HG02642 (cell line): ENCODE measurements at regions not wholly inside any gene's neighbourhood (a gene's known extent, or its start where the extent isn't known, plus 50 kb on each side); places are given as distances from the start of the nearest gene placed in this dataset.
A peak's percentile ranks its signal among the peaks of the same experiment; 100 is the strongest.

Experiments used
- ATAC-seq: cut with Tn5 transposase; IDR thresholded peaks from one replicate; pipeline ENCODE4 v1.9.1; 2021; ENCODE audit warnings: mild to moderate bottlenecking; ENCODE audit not compliant: unreplicated experiment, poor library complexity

- ATAC-seq, result no peak
These were observed 341.0 kb upstream of the GATB start for GRCh38 chr4:152101556-152102435.

GRCh38 chr4:152100379-152101201 lies 339.8 kb upstream of the GATB start:
- no peak for ATAC-seq

DNA sequence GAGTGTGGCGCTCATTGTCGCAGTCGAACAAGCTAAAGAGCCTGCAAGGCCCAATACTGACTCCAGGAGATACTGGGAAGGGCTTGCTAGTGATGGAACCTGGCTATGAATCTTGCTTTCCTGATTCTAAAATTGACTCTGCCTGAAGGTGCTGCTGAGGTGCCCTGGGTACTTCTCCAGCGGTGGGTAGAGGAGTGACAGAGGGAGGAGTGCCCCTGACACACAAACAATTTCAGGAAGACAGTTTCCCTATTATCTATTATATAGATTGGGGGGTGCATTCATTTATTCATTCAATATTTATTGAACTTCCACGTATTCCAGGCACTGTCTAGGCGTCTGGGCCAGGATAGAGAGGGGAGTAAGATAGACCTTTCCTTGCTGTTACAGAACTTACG lies 339.2 kb upstream of the GATB start:
- no peak for ATAC-seq

DNA sequence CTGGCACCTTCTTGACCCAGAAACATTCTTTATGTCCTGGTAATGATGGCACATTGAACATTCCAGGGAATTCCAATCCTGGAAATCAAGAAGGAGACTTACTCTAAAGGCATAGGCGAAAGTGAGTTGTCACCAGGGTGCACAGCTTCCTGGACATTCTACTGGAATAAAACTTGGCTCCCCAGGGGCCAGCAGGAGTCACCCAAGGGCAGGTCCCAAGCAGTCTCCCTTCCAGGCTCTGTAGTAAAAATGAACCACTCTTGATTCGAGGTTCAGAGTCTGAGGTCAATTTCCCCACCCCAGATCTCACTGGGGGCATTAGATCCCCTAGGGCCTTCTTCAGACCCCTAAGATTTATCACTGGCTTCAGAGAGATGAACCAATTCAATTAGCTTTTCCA lies 338.7 kb upstream of the GATB start:
- no peak for ATAC-seq

DNA sequence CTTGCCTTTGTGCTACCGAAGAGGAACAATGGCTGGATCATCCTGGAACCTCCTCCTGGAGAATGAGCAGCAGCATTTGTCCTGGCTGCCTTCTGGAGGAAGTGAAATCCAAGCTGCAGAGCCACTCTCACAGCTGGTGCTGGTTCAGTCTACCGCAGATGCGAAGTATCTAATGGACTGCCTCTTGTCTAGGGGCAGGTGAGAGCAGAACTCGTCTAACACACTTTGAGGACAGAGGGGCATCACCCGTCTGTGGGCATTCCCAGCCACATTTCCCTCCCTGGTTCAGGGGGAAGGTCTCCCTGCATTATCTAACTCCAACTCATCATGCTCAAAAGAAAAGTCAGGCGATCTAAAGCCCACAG lies 338.2 kb upstream of the GATB start:
- no peak for ATAC-seq

- ATAC-seq, result no peak
These were observed 337.7 kb upstream of the GATB start for GRCh38 chr4:152098365-152099060.

GRCh38 chr4:152097371-152097770 lies 336.6 kb upstream of the GATB start:
- no peak for ATAC-seq

- ATAC-seq, result no peak
These were observed 334.9 kb upstream of the GATB start for GRCh38 chr4:152095701-152096070.

GRCh38 chr4:152094970-152095700 lies 334.3 kb upstream of the GATB start:
- ATAC-seq, result no peak

DNA sequence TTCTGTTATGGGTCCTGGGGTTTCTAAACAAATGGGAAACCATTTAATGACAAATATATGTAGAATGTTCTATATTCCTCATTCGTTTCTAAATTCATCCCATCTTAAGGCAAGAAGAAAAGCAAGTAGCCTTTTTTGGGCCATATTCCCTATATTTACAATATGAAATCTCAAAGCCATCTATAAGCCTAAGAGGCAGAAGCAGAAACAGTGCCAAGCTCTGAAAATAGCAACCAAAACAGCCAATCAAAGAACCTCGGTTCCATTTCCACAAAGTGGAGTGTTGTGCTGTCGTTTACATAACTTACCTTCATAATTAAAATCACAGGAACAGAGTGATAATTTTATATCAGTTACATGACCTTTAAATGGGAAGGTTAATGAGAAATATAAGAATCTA lies 330.6 kb upstream of the GATB start:
- no peak for ATAC-seq

- no peak for ATAC-seq
These were observed 329.7 kb upstream of the GATB start for GRCh38 chr4:152090543-152090942.

DNA sequence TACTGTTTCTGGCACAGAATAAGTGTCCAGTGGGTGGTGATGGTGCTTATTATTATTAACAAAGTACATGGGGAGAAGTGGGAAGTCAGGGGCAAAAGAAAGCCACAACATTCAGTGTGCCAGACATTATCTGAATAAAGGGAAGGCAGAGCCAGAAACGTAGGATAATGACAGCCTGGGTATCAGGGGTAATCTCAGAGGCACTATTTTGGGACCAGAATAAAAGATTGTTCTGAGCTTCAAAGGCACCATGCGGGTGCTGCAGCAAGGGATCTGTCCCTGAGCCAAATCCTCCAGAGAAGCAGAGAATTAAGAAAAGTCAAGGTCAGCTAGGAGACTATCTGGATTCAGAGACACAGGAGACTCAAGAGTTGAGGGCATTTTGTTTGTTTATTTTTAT lies 328.8 kb upstream of the GATB start:
- no peak for ATAC-seq

- ATAC-seq, result no peak
These were observed 326.5 kb upstream of the GATB start for GRCh38 chr4:152087335-152087734.

DNA sequence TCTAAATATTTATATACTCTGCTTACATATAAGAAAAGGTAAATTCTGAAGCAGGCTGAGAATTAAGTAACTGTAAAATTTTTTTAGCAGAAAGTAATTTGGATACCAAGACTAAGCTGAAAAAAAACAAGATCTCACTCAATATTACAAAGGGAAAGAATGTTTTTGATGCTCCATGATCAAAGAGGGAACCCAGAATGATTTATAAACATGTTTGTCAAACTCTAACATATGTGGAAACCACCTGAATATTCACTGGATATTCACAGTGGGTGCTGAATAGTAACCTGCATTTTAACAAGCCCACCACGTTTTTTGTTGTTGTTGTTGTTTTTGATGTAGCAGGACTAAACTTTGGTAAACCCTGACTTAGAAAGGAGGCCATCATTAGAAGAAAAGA lies 324.9 kb upstream of the GATB start:
- no peak for ATAC-seq

DNA sequence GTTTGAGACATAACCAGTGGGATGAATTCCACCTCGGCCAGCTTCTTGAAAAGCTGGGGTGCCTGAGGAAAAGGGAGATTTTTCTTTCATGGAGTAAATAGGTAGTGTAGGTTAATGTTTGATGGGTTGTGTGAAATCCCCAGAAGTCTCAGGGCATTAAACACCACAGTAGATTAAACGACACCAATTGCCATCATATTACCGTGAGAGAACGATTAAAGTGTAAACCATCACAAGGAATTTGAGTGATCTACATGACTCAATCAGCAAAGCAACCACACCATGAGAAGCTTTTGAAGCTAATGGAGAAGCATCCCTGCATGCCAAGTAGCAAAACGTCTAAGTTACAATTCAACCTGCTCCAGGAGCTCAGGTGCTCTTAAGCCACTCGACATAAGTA lies 322.5 kb upstream of the GATB start:
- ATAC-seq, result no peak

DNA sequence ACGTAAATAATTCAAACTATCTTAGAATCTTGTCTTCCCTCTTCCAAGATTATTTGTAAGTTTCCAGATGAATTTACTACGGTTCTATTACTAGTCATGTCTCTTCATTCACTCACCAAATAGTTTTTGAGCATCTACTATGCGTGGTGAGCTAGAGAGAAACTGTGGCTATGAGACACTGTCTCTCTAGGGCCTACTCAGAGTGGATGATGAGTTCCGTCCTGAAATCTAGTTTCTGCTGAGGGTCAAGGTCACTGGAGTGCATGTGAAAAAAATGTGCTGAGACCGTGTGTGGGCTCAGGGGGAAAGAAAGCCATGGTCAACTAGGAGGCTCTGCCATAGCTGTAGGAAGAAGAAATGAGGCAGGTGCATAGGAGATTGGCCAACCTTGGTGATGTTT lies 320.2 kb upstream of the GATB start:
- no peak for ATAC-seq

DNA sequence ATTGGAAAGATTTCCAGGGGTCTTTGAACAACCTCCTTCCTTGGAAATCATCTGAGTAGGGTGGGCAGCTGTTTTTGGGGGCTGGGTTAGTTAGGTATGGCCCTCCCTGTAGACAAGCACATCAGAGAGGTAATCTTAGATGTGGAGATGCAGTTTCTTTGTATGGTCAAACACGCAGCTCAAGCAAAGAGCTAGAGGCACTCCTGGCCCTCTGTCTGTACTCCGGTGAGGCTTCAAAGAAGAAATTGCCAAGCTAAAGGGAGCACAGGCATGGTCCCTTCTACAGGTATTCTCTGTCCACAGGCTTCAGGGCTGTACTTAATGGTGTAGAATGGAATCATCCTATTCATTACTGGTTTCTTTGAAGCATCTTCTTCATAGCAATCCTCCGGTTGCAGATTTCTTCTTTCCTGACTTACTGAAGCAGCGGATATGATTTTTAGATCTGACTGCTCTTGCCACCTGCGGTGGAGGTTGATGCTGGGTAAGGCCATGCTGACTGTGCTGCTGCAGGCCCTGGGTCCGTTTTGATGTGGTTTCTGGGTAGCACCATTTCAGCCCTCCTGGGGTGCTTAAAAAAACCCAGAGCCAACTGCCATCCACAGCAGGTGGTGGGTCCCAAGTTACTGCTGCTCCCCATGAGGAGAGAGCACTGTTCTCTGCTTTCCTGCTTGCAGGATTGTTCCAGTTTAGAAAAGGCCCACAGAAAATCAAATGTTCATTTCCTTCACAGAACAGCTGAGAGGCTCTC lies 318.9 kb upstream of the GATB start:
- peak; percentile 52 for ATAC-seq

GRCh38 chr4:152079079-152079478 lies 318.3 kb upstream of the GATB start:
- ATAC-seq, result no peak

DNA sequence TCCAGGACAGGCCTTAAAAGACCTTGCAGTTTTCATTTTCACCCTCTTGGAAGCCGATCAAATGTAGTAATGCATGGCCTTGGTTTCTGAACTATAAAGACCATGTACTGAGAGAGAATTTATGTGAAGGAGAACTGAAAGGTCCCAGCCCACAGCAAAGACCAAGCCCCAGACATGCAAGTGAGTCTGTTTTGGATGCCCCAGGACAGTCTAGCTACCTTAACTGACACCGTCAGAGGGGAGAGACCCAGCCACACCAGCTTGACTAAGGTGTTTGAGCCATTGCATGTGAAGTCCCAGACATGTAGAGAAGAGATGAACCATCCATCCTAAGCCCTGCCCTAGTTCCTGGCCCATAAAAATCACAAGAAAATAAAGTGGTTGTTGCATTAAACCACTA lies 316.8 kb upstream of the GATB start:
- ATAC-seq, result no peak
